Colon (tissue), 2 donors: ENCODE measurements at regions not wholly inside any gene's neighbourhood (a gene's known extent, or its start where the extent isn't known, plus 50 kb on each side); places are given as distances from the start of the nearest gene placed in this dataset.
A peak's percentile ranks its signal among the peaks of the same experiment; 100 is the strongest.

ENCODE experiments used
- FAIRE-seq: peaks from 2 replicates; lab custom pipeline; 2012; peaks lifted over from hg19 to GRCh38; lab: Jason Lieb, UNC
- donor health status: control.
- donor health status: control.

- no peak for FAIRE-seq
These were observed 234.4 kb upstream of the TBL1XR1 start for GRCh38 chr3:177431525-177432176.

- FAIRE-seq = no peak
These were observed 238.0 kb upstream of the TBL1XR1 start for GRCh38 chr3:177435301-177435700.

GRCh38 chr3:177437513-177438337 is 240.4 kb upstream of the TBL1XR1 start:
- FAIRE-seq = no peak

- no peak for FAIRE-seq
These were observed 241.4 kb upstream of the TBL1XR1 start for GRCh38 chr3:177438596-177439220.

GRCh38 chr3:177439694-177440269 is 242.5 kb upstream of the TBL1XR1 start:
- FAIRE-seq = no peak

GRCh38 chr3:177440456-177441104 is 243.3 kb upstream of the TBL1XR1 start:
- no peak for FAIRE-seq

- no peak for FAIRE-seq
These were observed 244.1 kb upstream of the TBL1XR1 start for GRCh38 chr3:177441276-177441812.

GRCh38 chr3:177441813-177442646 is 244.7 kb upstream of the TBL1XR1 start:
- FAIRE-seq = no peak

- FAIRE-seq = no peak
These were observed 246.2 kb upstream of the TBL1XR1 start for GRCh38 chr3:177443469-177443868.

GRCh38 chr3:177444696-177445095 is 247.4 kb upstream of the TBL1XR1 start:
- FAIRE-seq = no peak

GRCh38 chr3:177445549-177445948 is 248.3 kb upstream of the TBL1XR1 start:
- peak; percentile 72 for FAIRE-seq

GRCh38 chr3:177446165-177446601 is 248.9 kb upstream of the TBL1XR1 start:
- no peak for FAIRE-seq

GRCh38 chr3:177447938-177448337 is 250.7 kb upstream of the TBL1XR1 start:
- no peak for FAIRE-seq

- no peak for FAIRE-seq
These were observed 251.7 kb upstream of the TBL1XR1 start for GRCh38 chr3:177448987-177449359.

- no peak for FAIRE-seq
These were observed 252.2 kb upstream of the TBL1XR1 start for GRCh38 chr3:177449360-177450006.

GRCh38 chr3:177451301-177451750 is 254.0 kb upstream of the TBL1XR1 start:
- no peak for FAIRE-seq

- FAIRE-seq = no peak
These were observed 254.9 kb upstream of the TBL1XR1 start for GRCh38 chr3:177451864-177452830.

- no peak for FAIRE-seq
These were observed 255.7 kb upstream of the TBL1XR1 start for GRCh38 chr3:177452831-177453450.

GRCh38 chr3:177453451-177453844 is 256.2 kb upstream of the TBL1XR1 start:
- no peak for FAIRE-seq
